ENCODE measurements at regions not wholly inside any gene's neighbourhood (a gene's known extent, or its start where the extent isn't known, plus 50 kb on each side); places are given as distances from the start of the nearest gene placed in this dataset.

DNA sequence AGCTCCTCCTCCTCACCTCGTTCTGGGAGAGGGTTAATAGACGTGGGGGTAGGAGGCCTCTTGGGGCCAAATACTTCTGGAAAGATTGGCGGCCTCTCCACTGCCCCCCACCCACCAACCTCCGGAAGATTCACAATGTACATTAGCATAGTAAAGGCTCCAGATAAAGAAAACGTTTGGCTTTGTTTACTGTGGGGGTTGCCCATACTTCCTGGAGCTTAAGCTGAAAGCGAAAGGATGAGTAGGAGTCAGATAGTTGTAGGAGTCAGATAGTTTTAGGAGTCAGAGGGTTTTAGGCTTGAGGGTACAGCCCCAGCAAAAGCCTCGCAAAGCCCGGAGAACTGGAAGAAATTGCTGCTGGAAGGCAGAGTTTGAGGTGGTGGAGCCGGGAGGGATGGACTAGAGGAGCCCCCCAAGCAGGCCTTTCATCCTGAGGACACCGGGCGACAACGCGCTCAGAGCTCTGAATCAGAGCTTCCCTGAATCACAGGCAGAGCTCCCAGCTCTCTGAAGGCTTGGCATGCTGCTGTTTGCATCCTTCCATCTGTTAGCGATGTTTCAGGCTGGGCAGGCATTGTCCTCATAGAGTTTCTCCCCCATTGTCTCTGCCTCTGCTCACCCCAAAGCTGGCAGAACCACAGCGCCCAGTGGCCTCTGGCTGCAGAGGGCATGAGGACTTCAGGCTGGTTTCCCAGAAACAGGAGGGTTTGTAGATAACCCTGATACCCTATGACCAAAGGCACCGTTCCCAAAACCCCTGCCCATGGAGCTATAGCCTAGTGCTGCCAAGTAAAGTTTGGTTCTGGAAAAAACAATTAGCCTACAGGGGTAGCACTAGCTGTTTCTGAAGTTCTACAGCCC, 280.7 kb downstream of the BCOR start:
- peak; percentile 54 for DNase-seq
- in situ Hi-C loops (cut with MboI; ENCODE audit: low sequenced_read_pairs): loop anchor here (10.0 kb wide), 1 partner anchor 268 kb away; no protein-coding TSS in a partner anchor
- Histone ChIP-seq H2BK20ac (ENCODE audit: low read depth, low read length) (0 out of 2 replicates have a peak overlapping the region, but pooled peaks have one; percentile 16), H2BK5ac (ENCODE audit: low read depth, low read length, poor library complexity, severe bottlenecking) (peak overlapping the region; percentile 43), H3K9ac (ENCODE audit: low read depth, low read length) (peak overlapping the region; percentile 37; the same call in 1 of the 2 replicates), H3K27ac (ENCODE audit: insufficient read depth, low read length) (peak overlapping the region; percentile 58), H3K4me2 (ENCODE audit: low read depth, low read length) (peak overlapping the region; percentile 75), H3K4ac (ENCODE audit: low read depth, low read length) (peak overlapping the region; percentile 61; the same call in 1 of the 2 replicates), H3K18ac (ENCODE audit: low read depth, low read length) (peak overlapping the region; percentile 39; the same call in 1 of the 2 replicates), H4K20me1 (ENCODE audit: insufficient read depth, low read length) (no peaks in the 10 kb centered on the region), H2AK5ac (ENCODE audit: low read depth, low read length) (no peak overlapping the region), H3K36me3 (ENCODE audit: control insufficient read depth, insufficient read depth, low read length) (no peaks in the 10 kb centered on the region), H3K27me3 (ENCODE audit: control insufficient read depth, insufficient read depth, low read length) (peaks cover 1% of the 10 kb centered on the region; the same call in 1 of the 2 replicates), H3K9me3 (ENCODE audit: control insufficient read depth, insufficient read depth, low read length) (no peaks in the 10 kb centered on the region), H3K23ac (ENCODE audit: low read depth, low read length) (0 out of 2 replicates have a peak overlapping the region, but pooled peaks have one; percentile 3), H2AFZ (replicated peaks; ENCODE audit: low read length, poor library complexity) (peak overlapping the region; percentile 87), H3K14ac (replicated peaks; ENCODE audit: low read depth, low read length) (peak overlapping the region; percentile 43; the same call in 1 of the 2 replicates), H2AK9ac (replicated peaks; ENCODE audit: low read depth, low read length, poor library complexity) (no peak overlapping the region), H4K8ac (ENCODE audit: low read depth in 2 of 2, low read length in 2 of 2) (peak overlapping the region; percentile 30 to 79; a peak in 2 of 4 replicates), H3K9me1 (ENCODE audit: insufficient read depth, low read length) (no peaks in the 10 kb centered on the region), H3K4me1 (ENCODE audit: control insufficient read depth, insufficient read depth, low read length) (peaks cover 3% of the 10 kb centered on the region; the same call in 1 of the 2 replicates), H4K5ac (ENCODE audit: low read depth, low read length) (peak overlapping the region; percentile 86), H3K56ac (ENCODE audit: extremely low read depth, insufficient read depth, low read length) (0 out of 2 replicates have a peak overlapping the region, but pooled peaks have one; percentile 4), H3K79me1 (ENCODE audit: low read depth in 1 of 2, low read length in 2 of 2) (no peaks in the 10 kb centered on the region), H3K4me3 (ENCODE audit: insufficient read depth, low read depth, low read length) (peak overlapping the region; percentile 19; the same call in 1 of the 2 replicates), H2BK120ac (ENCODE audit: low read depth, low read length) (peak overlapping the region; percentile 54), H2BK15ac (ENCODE audit: low read depth, low read length) (no peak overlapping the region), H4K91ac (ENCODE audit: insufficient read depth, low read depth, low read length) (no peak overlapping the region; the same call in 1 of the 2 replicates)
- ATAC-seq (ENCODE audit: low read depth): peak; percentile 60
- dilution Hi-C loops (cut with HindIII; ENCODE audit: low sequenced_read_pairs, unreplicated experiment): no loop called here
- ChIA-PET POLR2A (ENCODE audit: unreplicated experiment) (no interaction called here), CTCF (interaction anchor here (0.9 kb wide), 1 partner anchor 86 kb away, joined by 3 read pairs; no protein-coding TSS in a partner anchor)
- TF ChIP-seq NFE2L2 (IDR thresholded peaks at IDR 0.05; ENCODE audit: low read depth, low read length) (no peak), RFX5 (IDR thresholded peaks at IDR 0.05; ENCODE audit: low read depth, low read length) (no peak), CHD1 (IDR thresholded peaks at IDR 0.05; ENCODE audit: low read depth, low read length) (no peak), SMC3 (IDR thresholded peaks at IDR 0.05; ENCODE audit: low read depth, low read length) (0 out of 2 replicates have a peak, but pooled peaks have one; percentile 2), CEBPB (IDR thresholded peaks at IDR 0.05; ENCODE audit: low read depth, low read length) (no peak), RCOR1 (IDR thresholded peaks at IDR 0.05; ENCODE audit: insufficient replicate concordance, low read length) (no peak)
- intact Hi-C loops (cut with micrococcal nuclease): loop anchor here (2.0 kb wide), 2 partner anchors 80 to 198 kb away; no protein-coding TSS in a partner anchor
- WGBS, 2 experiments (ENCODE audit: extremely low coverage in 2 of 2, insufficient read length in 1 of 2): 14% methylated on average over 5 of the region's 16 CpGs; no CpG with 5 or more reads in 1 of the 2 experiments
- no TSS peak for BruUV-seq (replicated peaks)

All from IMR-90 (cell line).